22Rv1 (cell line): ENCODE measurements at regions not wholly inside any gene's neighbourhood (a gene's known extent, or its start where the extent isn't known, plus 50 kb on each side); places are given as distances from the start of the nearest gene placed in this dataset.

Source experiments
- H3K27ac ChIP-seq: fragments of 450-650 bp; 2 replicates; pipeline ENCODE4 v1.5.1; 2017
- CTCF ChIP-seq: fragments of 450-650 bp; IDR thresholded peaks from 2 replicates; pipeline ENCODE4 v1.5.1; 2017; ENCODE audit warnings: mild to moderate bottlenecking
- ZFX ChIP-seq: fragments of 450-650 bp; IDR thresholded peaks from 2 replicates; pipeline ENCODE4 v1.6.1; 2017; ENCODE audit warnings: antibody characterized with exemption, borderline replicate concordance

GRCh38 chr14:38103542-38104225, 104.0 kb upstream of the SSTR1 start:
- no peak overlapping the region for H3K27ac ChIP-seq
- TF ChIP-seq ZFX (no peak), CTCF (no peak)

GRCh38 chr14:38105106-38105702, 102.5 kb upstream of the SSTR1 start:
- TF ChIP-seq CTCF, result no peak
- no peak for TF ChIP-seq ZFX
- H3K27ac ChIP-seq, result no peak overlapping the region

GRCh38 chr14:38107216-38107631, 100.5 kb upstream of the SSTR1 start:
- TF ChIP-seq ZFX, result no peak
- no peak for TF ChIP-seq CTCF
- no peak overlapping the region for H3K27ac ChIP-seq

- H3K27ac ChIP-seq, result no peak overlapping the region
- TF ChIP-seq ZFX, result no peak
- no peak for TF ChIP-seq CTCF
Observed at GRCh38 chr14:38108681-38109080, 99.0 kb upstream of the SSTR1 start.

- TF ChIP-seq CTCF (no peak), ZFX (no peak)
- H3K27ac ChIP-seq, result no peak overlapping the region
Observed at GRCh38 chr14:38110258-38110657, 97.4 kb upstream of the SSTR1 start.

GRCh38 chr14:38111046-38111445, 96.7 kb upstream of the SSTR1 start:
- H3K27ac ChIP-seq, result no peak overlapping the region
- no peak for TF ChIP-seq ZFX
- no peak for TF ChIP-seq CTCF

- H3K27ac ChIP-seq, result no peak overlapping the region
- TF ChIP-seq ZFX, result no peak
- no peak for TF ChIP-seq CTCF
Observed at GRCh38 chr14:38113546-38113945, 94.2 kb upstream of the SSTR1 start.
